GM19463 (cell line): ENCODE measurements at regions not wholly inside any gene's neighbourhood (a gene's known extent, or its start where the extent isn't known, plus 50 kb on each side); places are given as distances from the start of the nearest gene placed in this dataset.
"Not testable (repeated sequence)": the region's sequence is repeated elsewhere in the genome, so short reads cannot be mapped to it uniquely, and the experiment has no call there.

Experiments
- ATAC-seq: cut with Tn5 transposase; IDR thresholded peaks from one replicate; pipeline ENCODE4 v1.9.1; 2021; ENCODE audit warnings: mild to moderate bottlenecking, moderate library complexity; ENCODE audit not compliant: unreplicated experiment

- ATAC-seq: no peak
These were observed 166.6 kb downstream of the DKK2 start for GRCh38 chr4:106869551-106869950.

DNA sequence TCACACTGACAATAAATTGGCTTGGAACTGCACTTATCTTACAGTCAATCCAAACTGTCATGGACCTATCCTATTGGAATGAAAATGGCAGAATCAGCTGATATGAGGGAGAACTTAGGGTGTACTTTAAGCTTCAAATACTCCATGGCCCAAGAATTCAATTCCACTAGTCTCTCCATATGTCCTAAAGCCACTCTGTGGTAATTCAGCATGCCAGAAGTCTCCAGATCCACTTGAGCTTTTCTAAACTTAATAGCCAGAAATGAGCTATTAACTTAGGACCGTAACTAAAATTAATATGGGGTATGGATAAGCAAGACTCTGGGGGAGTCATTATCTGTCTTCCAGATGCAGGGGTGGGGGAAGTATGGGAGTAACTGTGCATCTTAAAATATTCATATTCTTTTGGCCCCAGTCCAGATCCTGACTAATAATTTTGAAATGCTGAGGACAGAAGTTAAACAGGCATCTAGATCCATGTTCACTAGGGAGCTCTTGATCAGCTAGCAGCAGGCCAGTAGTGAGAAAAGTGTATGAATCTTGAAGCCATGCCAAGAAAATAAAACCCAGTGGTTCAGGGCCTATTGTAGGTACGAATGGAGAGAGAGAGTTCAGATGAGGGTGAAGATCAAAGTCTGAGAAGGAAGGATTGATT, 167.6 kb downstream of the DKK2 start:
- ATAC-seq: no peak

- no peak for ATAC-seq
These were observed 171.9 kb downstream of the DKK2 start for GRCh38 chr4:106864231-106864630.

DNA sequence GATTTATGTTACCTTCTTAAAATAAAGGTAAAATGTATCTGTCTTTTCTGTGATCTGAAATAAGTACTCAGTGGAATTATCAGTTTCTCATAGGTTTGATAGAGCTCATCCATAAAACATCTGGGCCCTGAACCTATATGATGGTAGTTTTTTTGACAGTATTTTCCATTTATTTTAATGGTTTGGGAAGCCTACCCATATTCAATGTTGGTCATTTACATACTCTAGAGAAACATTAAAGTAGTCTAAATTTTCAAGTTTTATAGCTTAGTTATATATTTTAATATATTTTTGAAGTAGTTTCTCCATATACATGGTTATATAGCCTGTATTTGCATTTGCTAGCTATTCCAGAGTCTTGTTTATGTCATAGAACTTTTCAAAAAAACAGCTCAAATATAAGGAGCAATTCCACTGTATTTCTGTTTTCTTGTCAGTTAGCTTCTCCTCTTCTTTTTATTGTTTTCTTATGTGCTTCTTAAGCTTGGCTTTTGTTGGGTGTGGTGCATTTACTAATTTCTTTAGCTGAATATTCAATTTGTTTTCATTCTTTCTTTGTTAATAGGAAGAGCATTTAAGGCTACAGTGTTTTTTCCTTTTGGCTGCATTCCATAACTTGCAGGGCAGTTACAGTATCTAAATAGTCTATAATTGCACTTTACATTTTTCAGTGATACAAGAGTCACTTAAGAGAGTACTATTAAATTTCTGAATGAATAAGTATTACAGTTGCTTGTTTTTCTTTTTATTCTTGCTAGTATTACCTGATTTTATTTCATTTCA, 181.4 kb downstream of the DKK2 start:
- no peak for ATAC-seq

GRCh38 chr4:106852426-106852825, 183.7 kb downstream of the DKK2 start:
- ATAC-seq: no peak

GRCh38 chr4:106851726-106852125, 184.4 kb downstream of the DKK2 start:
- ATAC-seq: no peak

- ATAC-seq: no peak
These were observed 185.4 kb downstream of the DKK2 start for GRCh38 chr4:106850691-106851090.

DNA sequence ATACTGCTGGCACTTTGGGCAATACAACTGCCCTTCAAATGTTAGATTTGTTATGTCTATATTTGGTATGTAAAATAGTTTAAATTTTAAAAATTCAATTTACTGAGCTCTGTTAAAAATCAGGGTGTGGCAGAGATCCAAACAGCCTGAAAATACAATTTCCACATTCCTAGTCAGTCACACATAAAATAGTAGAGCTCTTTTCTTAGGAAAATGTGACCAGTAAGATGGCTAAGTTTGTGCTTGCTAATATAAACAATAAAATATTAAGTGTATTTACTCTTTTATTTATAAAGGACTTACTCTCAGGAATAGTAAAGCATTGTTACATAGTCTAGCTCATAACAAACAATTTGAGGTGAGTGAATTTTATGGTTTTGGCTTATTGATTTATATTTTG, 200.2 kb downstream of the DKK2 start:
- ATAC-seq: no peak

- ATAC-seq: no peak
These were observed 205.2 kb downstream of the DKK2 start for GRCh38 chr4:106830879-106831278.

DNA sequence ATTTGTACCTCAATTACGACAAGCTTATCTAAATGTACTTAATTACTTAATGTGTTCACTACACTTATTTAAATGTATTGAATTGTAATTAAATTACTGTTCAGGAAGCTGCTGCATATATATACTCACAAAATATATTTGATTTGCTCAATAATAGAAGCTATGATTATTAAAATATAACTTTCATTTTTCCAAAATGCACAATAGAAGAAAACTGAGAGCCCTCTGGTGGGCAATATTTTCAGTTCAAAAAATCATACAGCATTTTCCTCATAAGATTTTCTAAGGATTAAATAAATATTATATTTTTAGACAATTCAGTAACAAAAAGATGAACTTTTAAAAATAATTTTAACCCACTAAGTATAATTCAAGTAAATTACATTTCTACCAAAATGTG, 217.3 kb downstream of the DKK2 start:
- ATAC-seq: no peak

DNA sequence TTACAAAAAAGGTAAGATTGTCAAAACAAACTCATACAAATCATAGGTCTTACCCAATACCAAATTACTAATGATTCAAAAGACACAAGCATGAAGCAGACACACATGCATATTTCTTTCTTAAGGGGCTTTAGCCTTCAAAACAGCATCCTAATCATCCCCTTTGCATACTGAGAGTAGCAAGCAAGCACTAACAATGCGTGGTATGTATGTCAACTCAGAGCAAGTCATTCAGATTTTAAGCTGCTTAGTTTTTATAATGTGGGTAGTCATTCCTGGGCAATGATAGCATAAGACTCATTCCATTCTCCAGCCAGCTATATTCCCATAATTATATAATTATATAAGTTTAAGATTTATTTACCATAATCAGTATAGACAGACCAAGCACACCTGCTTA, 219.6 kb downstream of the DKK2 start:
- ATAC-seq: no peak

GRCh38 chr4:106810122-106810521, 226.0 kb downstream of the DKK2 start:
- ATAC-seq: no peak

- ATAC-seq: no peak
These were observed 227.0 kb downstream of the DKK2 start for GRCh38 chr4:106809076-106809475.

- ATAC-seq: no peak
These were observed 229.8 kb downstream of the DKK2 start for GRCh38 chr4:106806158-106806797.

- ATAC-seq: no peak
These were observed 233.0 kb downstream of the DKK2 start for GRCh38 chr4:106803083-106803482.

- no peak for ATAC-seq
These were observed 234.7 kb downstream of the DKK2 start for GRCh38 chr4:106801386-106801785.

DNA sequence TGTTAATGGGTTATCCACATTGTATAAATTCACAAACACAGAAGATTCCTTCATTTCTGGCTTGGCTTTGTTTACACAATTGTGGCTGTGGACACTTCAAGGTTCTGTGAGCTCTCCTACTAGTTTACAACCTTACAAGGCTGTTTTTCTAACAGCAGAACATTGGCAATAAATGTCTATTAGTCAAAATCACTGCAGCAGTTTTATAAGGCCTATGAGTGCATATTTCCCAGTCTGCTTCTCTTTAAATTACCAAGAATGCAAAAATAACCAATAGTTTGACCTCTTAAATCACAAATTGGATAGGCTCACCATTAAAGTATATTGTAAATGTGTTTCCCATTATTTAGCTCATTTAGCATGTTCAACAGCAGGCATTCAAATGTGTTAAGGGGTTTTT, 239.2 kb downstream of the DKK2 start:
- no peak for ATAC-seq

GRCh38 chr4:106795326-106795725, 240.8 kb downstream of the DKK2 start:
- ATAC-seq: no peak

DNA sequence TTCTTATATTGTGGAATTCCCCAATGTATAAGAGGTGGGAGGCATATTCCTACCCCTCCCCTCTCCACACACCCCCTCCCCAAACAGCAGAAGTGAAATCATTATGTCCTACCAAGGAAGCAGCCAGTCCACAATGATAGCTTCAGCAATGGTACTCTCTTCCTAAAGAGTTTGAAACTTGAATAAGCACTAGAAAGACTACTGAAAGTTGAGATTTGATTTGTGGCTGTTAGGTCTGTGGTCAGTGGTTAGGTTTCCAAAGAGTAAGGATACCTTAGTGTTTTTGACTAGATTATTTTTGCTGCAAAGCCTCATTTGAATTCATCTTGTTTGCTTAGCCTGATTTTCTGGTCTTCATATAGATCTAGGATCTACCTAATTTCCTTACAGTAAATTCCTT, 242.2 kb downstream of the DKK2 start:
- no peak for ATAC-seq

GRCh38 chr4:106775636-106776035, 260.5 kb downstream of the DKK2 start:
- no peak for ATAC-seq

DNA sequence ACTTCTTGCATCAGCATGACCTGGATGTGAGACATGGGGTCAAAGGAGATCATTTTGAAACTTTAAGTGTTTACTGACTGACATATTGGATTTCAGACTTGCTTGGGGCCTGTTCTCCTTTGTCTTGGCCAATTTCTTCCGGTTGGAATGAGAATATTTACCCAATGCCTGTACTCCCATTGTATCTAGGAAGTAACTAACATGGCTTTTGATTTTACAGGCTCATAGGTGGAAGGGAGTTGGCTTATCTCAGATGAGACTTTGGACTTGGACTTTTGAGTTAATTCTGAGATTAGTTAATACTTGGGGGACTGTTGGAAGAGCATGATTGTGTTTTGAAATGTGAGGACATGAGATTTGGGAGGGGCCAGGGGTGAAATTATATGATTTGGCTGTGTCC, 262.1 kb downstream of the DKK2 start:
- not testable (repeated sequence) for ATAC-seq
